ENCODE measurements at regions not wholly inside any gene's neighbourhood (a gene's known extent, or its start where the extent isn't known, plus 50 kb on each side); places are given as distances from the start of the nearest gene placed in this dataset.

GRCh38 chr4:132865458-132865857 lies 283.6 kb upstream of the PCDH10 start:
- H3K9ac ChIP-seq (ENCODE audit: low read length): no peak overlapping the region
- H3K4me3 ChIP-seq (ENCODE audit: low read depth, low read length, poor library complexity, severe bottlenecking): no peak overlapping the region
- H3K9me2 ChIP-seq (ENCODE audit: low read depth, low read length): no peaks in the 10 kb centered on the region; the same call in 1 of the 2 replicates
- no peaks in the 10 kb centered on the region for H3F3A ChIP-seq (ENCODE audit: insufficient read depth, low read length)
- no peaks in the 10 kb centered on the region for H4K20me1 ChIP-seq (ENCODE audit: insufficient read depth, low read length)
- no peaks in the 10 kb centered on the region for H3K79me2 ChIP-seq (ENCODE audit: insufficient read depth, low read length)
- peaks cover 3% of the 10 kb centered on the region for H3K4me1 ChIP-seq (ENCODE audit: insufficient read depth, low read length, severe bottlenecking)
- H2AFZ ChIP-seq (ENCODE audit: low read length): peak overlapping the region; percentile 85; the same call in 1 of the 2 replicates
- H3K4me2 ChIP-seq (ENCODE audit: low read length): no peak overlapping the region
- H3K9me3 ChIP-seq (ENCODE audit: low read length): no peaks in the 10 kb centered on the region
- H3K27ac ChIP-seq (ENCODE audit: low read depth, low read length, poor library complexity, severe bottlenecking): no peak overlapping the region
- TF ChIP-seq CTCF (IDR thresholded peaks at IDR 0.05; ENCODE audit: low read length) (no peak), EZH2 (IDR thresholded peaks at IDR 0.05; ENCODE audit: borderline replicate concordance, low read length) (no peak)
- H3K27me3 ChIP-seq (ENCODE audit: insufficient read depth, low read length): no peaks in the 10 kb centered on the region
- H3K36me3 ChIP-seq (ENCODE audit: insufficient read depth, low read length): no peaks in the 10 kb centered on the region

- no peaks in the 10 kb centered on the region for H3K79me2 ChIP-seq (ENCODE audit: insufficient read depth, low read length)
- no peak overlapping the region for H2AFZ ChIP-seq (ENCODE audit: low read length)
- no peak overlapping the region for H3K4me3 ChIP-seq (ENCODE audit: low read depth, low read length, poor library complexity, severe bottlenecking)
Observed at GRCh38 chr4:132865922-132866321, 283.2 kb upstream of the PCDH10 start.

GRCh38 chr4:132866616-132867015 lies 282.5 kb upstream of the PCDH10 start:
- H3K27ac ChIP-seq (ENCODE audit: low read depth, low read length, poor library complexity, severe bottlenecking): no peak overlapping the region
- no peaks in the 10 kb centered on the region for H3K36me3 ChIP-seq (ENCODE audit: insufficient read depth, low read length)
- H3K4me3 ChIP-seq (ENCODE audit: low read depth, low read length, poor library complexity, severe bottlenecking): no peak overlapping the region
- no peaks in the 10 kb centered on the region for H3K79me2 ChIP-seq (ENCODE audit: insufficient read depth, low read length)
- no peaks in the 10 kb centered on the region for H3K27me3 ChIP-seq (ENCODE audit: insufficient read depth, low read length)
- no peaks in the 10 kb centered on the region; the same call in 1 of the 2 replicates for H3K9me2 ChIP-seq (ENCODE audit: low read depth, low read length)
- TF ChIP-seq EZH2 (IDR thresholded peaks at IDR 0.05; ENCODE audit: borderline replicate concordance, low read length) (no peak), CTCF (IDR thresholded peaks at IDR 0.05; ENCODE audit: low read length) (no peak)
- H4K20me1 ChIP-seq (ENCODE audit: insufficient read depth, low read length): no peaks in the 10 kb centered on the region
- no peak overlapping the region for H3K9ac ChIP-seq (ENCODE audit: low read length)
- no peaks in the 10 kb centered on the region for H3K9me3 ChIP-seq (ENCODE audit: low read length)
- peaks cover 3% of the 10 kb centered on the region for H3K4me1 ChIP-seq (ENCODE audit: insufficient read depth, low read length, severe bottlenecking)
- no peaks in the 10 kb centered on the region for H3F3A ChIP-seq (ENCODE audit: insufficient read depth, low read length)
- no peak overlapping the region for H3K4me2 ChIP-seq (ENCODE audit: low read length)
- H2AFZ ChIP-seq (ENCODE audit: low read length): no peak overlapping the region; the same call in 1 of the 2 replicates

More at GRCh38 chr4:132865922-132866321, 283.2 kb upstream of the PCDH10 start:
- peaks cover 3% of the 10 kb centered on the region for H3K4me1 ChIP-seq (ENCODE audit: insufficient read depth, low read length, severe bottlenecking)
- TF ChIP-seq EZH2 (IDR thresholded peaks at IDR 0.05; ENCODE audit: borderline replicate concordance, low read length): no peak
- TF ChIP-seq CTCF (IDR thresholded peaks at IDR 0.05; ENCODE audit: low read length): no peak
- H3K9ac ChIP-seq (ENCODE audit: low read length): no peak overlapping the region
- H3K4me2 ChIP-seq (ENCODE audit: low read length): no peak overlapping the region
- H3K36me3 ChIP-seq (ENCODE audit: insufficient read depth, low read length): no peaks in the 10 kb centered on the region
- H3K9me2 ChIP-seq (ENCODE audit: low read depth, low read length): no peaks in the 10 kb centered on the region; the same call in 1 of the 2 replicates
- no peaks in the 10 kb centered on the region for H3K27me3 ChIP-seq (ENCODE audit: insufficient read depth, low read length)
- no peak overlapping the region for H3K27ac ChIP-seq (ENCODE audit: low read depth, low read length, poor library complexity, severe bottlenecking)
- no peaks in the 10 kb centered on the region for H3F3A ChIP-seq (ENCODE audit: insufficient read depth, low read length)
- H3K9me3 ChIP-seq (ENCODE audit: low read length): no peaks in the 10 kb centered on the region
- no peaks in the 10 kb centered on the region for H4K20me1 ChIP-seq (ENCODE audit: insufficient read depth, low read length)
